B cell (primary cell): ENCODE measurements at regions not wholly inside any gene's neighbourhood (a gene's known extent, or its start where the extent isn't known, plus 50 kb on each side); places are given as distances from the start of the nearest gene placed in this dataset.

Experiments used
- ATAC-seq: fragments of 200-7000 bp; cut with Tn5 transposase; one replicate; pipeline ENCODE4 v1.10.0; 2021; ENCODE audit warnings: low read depth, mild to moderate bottlenecking, moderate number of reproducible peaks, moderate library complexity
- CTCF ChIA-PET: fragments of 350-600 bp; sonication (Branson Sonifier 250); formaldehyde crosslinking; loops from one replicate; lab custom pipeline; 2021; ENCODE audit warnings: antibody characterized with exemption, inconsistent platforms; lab: Charles Lee
- POLR2A ChIA-PET: fragments of 350-600 bp; sonication (Branson Sonifier 250); formaldehyde crosslinking; loops from one replicate; lab custom pipeline; 2021; ENCODE audit warnings: antibody characterized with exemption; lab: Charles Lee
- DNase-seq: peaks from one replicate; pipeline ENCODE4 v3.0.0; 2013
- H2AFZ ChIP-seq: 2 replicates; pipeline ENCODE4 v1.6.1; 2012; ENCODE audit warnings: mild to moderate bottlenecking, low read depth, low read length; ENCODE audit not compliant: insufficient read depth, poor library complexity, severe bottlenecking
- H3K27ac ChIP-seq, 2 donors: 1 replicate in 1 of 2; 2 replicates in 1 of 2; pipeline ENCODE4 v1.5.1; 2012 to 2013; ENCODE audit warnings: low read length in 2 of 2, mild to moderate bottlenecking in 2 of 2, moderate library complexity in 1 of 2
- H3K27me3 ChIP-seq, 4 experiments: fragments of 200-600 bp in 1 of 4; sonication (generic) in 1 of 4; replicated peaks in 1 of 4; 1 replicate in 2 of 4; 2 replicates in 2 of 4; pipeline versions ENCODE4 v1.6.1 to v1.7.0; 2013 to 2016; ENCODE audit warnings: low read length in 3 of 4, mild to moderate bottlenecking in 2 of 4, mixed read lengths in 1 of 4, moderate library complexity in 1 of 4; ENCODE audit not compliant: insufficient read depth in 4 of 4, control insufficient read depth in 3 of 4; ENCODE audit errors: control extremely low read depth in 1 of 4
- H3K36me3 ChIP-seq, 2 experiments: replicated peaks in 1 of 2; 1 replicate in 1 of 2; 2 replicates in 1 of 2; pipeline versions ENCODE4 v1.6.1 to v1.7.1; 2013; ENCODE audit warnings: low read length in 1 of 2; ENCODE audit not compliant: insufficient read depth in 2 of 2, control insufficient read depth in 1 of 2; ENCODE audit errors: control extremely low read depth in 1 of 2, extremely low read depth in 1 of 2
- H3K4me1 ChIP-seq, 2 donors: fragments of 200-600 bp in 1 of 2; sonication (generic) in 1 of 2; 1 replicate in 1 of 2; 2 replicates in 1 of 2; pipeline versions ENCODE4 v1.5.1 to v1.6.1; 2013 to 2017; ENCODE audit warnings: low read length in 2 of 2; ENCODE audit not compliant: control insufficient read depth in 2 of 2, insufficient read depth in 2 of 2
- H3K4me2 ChIP-seq: replicated peaks from 2 replicates; pipeline ENCODE3; 2012; ENCODE audit warnings: mild to moderate bottlenecking, low read depth, low read length; ENCODE audit not compliant: poor library complexity, severe bottlenecking
- H3K4me3 ChIP-seq, 5 experiments: fragments of 200-600 bp in 1 of 5; sonication (generic) in 1 of 5; 1 replicate in 3 of 5; 2 replicates in 2 of 5; pipeline versions ENCODE4 v1.5.1 to v1.7.0; 2011 to 2016; ENCODE audit warnings: low read length in 4 of 5, mild to moderate bottlenecking in 4 of 5, low read depth in 2 of 5, control low read depth in 1 of 5, moderate library complexity in 1 of 5; ENCODE audit not compliant: insufficient read depth in 1 of 5; ENCODE audit errors: control extremely low read depth in 1 of 5, extremely low read depth in 1 of 5
- H3K79me2 ChIP-seq: fragments of 200-600 bp; sonication (generic); one replicate; pipeline ENCODE4 v1.6.0; 2016; ENCODE audit warnings: low read length; ENCODE audit not compliant: control insufficient read depth, insufficient read depth
- H3K9ac ChIP-seq: fragments of 200-600 bp; sonication (generic); 2 replicates; pipeline ENCODE4 v1.6.1; 2017; ENCODE audit warnings: mild to moderate bottlenecking, low read length, moderate library complexity
- H3K9me3 ChIP-seq, 3 donors: one replicate each; pipeline versions ENCODE4 v1.6.1 to v1.7.1; 2013; ENCODE audit warnings: low read length in 2 of 3; ENCODE audit not compliant: control insufficient read depth in 2 of 3, insufficient read depth in 1 of 3; ENCODE audit errors: control extremely low read depth in 1 of 3
- H4K20me1 ChIP-seq: 2 replicates; pipeline ENCODE4 v1.6.0; 2012; ENCODE audit warnings: mild to moderate bottlenecking, low read length; ENCODE audit not compliant: insufficient read depth, control insufficient read depth, poor library complexity, severe bottlenecking
- H3K27ac Mint-ChIP-seq: one replicate; pipeline ENCODE4 v1.8.0; 2021; ENCODE audit warnings: mixed read lengths
- H3K27me3 Mint-ChIP-seq: one replicate; pipeline ENCODE4 v1.8.0; 2021; ENCODE audit warnings: mixed read lengths
- H3K4me1 Mint-ChIP-seq: one replicate; pipeline ENCODE4 v1.8.0; 2021; ENCODE audit warnings: mixed read lengths
- H3K4me3 Mint-ChIP-seq: one replicate; pipeline ENCODE4 v1.8.0; 2021; ENCODE audit warnings: mixed read lengths
- H3K9me3 Mint-ChIP-seq: one replicate; pipeline ENCODE4 v1.8.0; 2022; ENCODE audit warnings: mixed read lengths; ENCODE audit not compliant: insufficient read depth
- EZH2 ChIP-seq: IDR thresholded peaks from 2 replicates; pipeline ENCODE4 v1.6.1; 2012; ENCODE audit warnings: borderline replicate concordance, low read depth, mild to moderate bottlenecking, moderate library complexity, low read length; ENCODE audit not compliant: insufficient read depth, poor library complexity, severe bottlenecking
- WGBS: methylation state at CpG from one replicate; pipeline ENCODE4 v1.1.5; 2013; ENCODE audit warnings: missing lambda C conversion rate; ENCODE audit not compliant: insufficient coverage; 5-methylcytosine and 5-hydroxymethylcytosine counted together
- intact Hi-C: fragments of 100-400 bp; cut with micrococcal nuclease; formaldehyde crosslinking; loops from one replicate; pipeline ENCODE4 v1.10.0; 2022
- TF ChIP-seq, protein P1 (sequence below): fragments of 200-600 bp; IDR thresholded peaks from one replicate; pipeline ENCODE4 v1.8.0; 2022; ENCODE audit warnings: antibody characterized with exemption, mild to moderate bottlenecking

- CTCF ChIA-PET: interaction anchor here (0.6 kb wide), 1 partner anchor 20 kb away, joined by 3 read pairs; no protein-coding TSS in a partner anchor
- H3K4me3 Mint-ChIP-seq: no peak overlapping the region
- Histone ChIP-seq H3K27ac (no peak overlapping the region), H3K4me1 (peaks cover 7 to 13% of the 10 kb centered on the region in 2 donors), H4K20me1 (no peaks in the 10 kb centered on the region), H3K9me3 (peaks cover 0 to 17% (median 4%) of the 10 kb centered on the region in 3 donors), H3K27me3 (no peaks in the 10 kb centered on the region), H3K4me2 (no peak overlapping the region), H3K9ac (no peak overlapping the region), H3K79me2 (no peaks in the 10 kb centered on the region), H3K4me3 (no peak overlapping the region), H3K36me3 (no peaks in the 10 kb centered on the region), H2AFZ (no peak overlapping the region)
- H3K27me3 Mint-ChIP-seq: no peaks in the 10 kb centered on the region
- ATAC-seq (no peak), DNase-seq (no peak)
- TF ChIP-seq, protein P1, sequence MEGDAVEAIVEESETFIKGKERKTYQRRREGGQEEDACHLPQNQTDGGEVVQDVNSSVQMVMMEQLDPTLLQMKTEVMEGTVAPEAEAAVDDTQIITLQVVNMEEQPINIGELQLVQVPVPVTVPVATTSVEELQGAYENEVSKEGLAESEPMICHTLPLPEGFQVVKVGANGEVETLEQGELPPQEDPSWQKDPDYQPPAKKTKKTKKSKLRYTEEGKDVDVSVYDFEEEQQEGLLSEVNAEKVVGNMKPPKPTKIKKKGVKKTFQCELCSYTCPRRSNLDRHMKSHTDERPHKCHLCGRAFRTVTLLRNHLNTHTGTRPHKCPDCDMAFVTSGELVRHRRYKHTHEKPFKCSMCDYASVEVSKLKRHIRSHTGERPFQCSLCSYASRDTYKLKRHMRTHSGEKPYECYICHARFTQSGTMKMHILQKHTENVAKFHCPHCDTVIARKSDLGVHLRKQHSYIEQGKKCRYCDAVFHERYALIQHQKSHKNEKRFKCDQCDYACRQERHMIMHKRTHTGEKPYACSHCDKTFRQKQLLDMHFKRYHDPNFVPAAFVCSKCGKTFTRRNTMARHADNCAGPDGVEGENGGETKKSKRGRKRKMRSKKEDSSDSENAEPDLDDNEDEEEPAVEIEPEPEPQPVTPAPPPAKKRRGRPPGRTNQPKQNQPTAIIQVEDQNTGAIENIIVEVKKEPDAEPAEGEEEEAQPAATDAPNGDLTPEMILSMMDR: no peak
- TF ChIP-seq EZH2: no peak
- no peak overlapping the region for H3K27ac Mint-ChIP-seq
- intact Hi-C loops: no loop called here
- peaks cover 5% of the 10 kb centered on the region for H3K4me1 Mint-ChIP-seq
- 97% methylated on average over 9 of the region's 10 CpGs for WGBS
- H3K9me3 Mint-ChIP-seq: no peaks in the 10 kb centered on the region
- POLR2A ChIA-PET: no interaction called here
These were observed 52.6 kb upstream of the RNU6ATAC start for GRCh38 chr9:134216961-134217360.

DNA sequence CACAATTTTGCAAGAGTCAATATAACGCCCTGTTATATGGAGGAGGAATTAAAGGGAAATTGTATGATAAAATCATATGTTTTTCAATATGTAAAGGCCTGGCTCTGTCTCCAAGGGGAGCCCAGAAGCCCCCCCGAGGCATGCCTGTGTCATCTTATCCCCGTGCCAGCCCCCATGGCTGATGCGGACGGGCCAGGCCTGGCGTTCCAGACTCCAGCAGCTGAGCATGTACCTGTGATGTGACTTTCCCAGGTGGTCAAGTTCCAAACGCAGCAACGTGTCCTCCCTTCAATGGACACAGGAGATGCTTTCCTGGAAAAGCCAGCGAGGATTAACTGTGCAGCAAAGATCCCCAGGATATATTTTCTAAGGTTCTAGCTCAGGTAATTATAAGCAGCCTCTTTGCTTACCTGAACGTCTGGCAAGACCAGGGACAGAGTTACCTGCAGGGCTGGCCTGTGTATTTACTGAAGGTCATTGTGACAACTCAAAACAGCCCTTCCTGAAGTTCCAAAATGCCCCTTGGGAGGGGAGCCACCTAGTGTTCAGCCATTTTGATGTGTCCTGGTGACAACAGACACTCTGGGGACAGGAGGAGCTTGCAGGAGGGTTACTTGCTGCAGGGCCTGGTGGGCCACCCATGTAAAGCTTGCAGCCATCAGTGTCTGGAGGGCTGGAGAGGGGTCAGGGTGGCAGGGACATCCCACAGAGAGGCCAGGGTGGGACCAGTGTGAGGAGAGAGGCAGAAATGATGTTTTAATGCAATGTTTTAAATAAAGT is 53.3 kb upstream of the RNU6ATAC start:
- intact Hi-C loops: no loop called here
- DNase-seq: no peak
- no peak overlapping the region for H3K4me3 ChIP-seq
- H3K4me1 ChIP-seq: peaks cover 7 to 13% of the 10 kb centered on the region in 2 donors
- no peak overlapping the region for H3K27ac Mint-ChIP-seq
- H3K9ac ChIP-seq: no peak overlapping the region
- no peaks in the 10 kb centered on the region for H3K9me3 Mint-ChIP-seq
- peaks cover 0 to 12% (median 4%) of the 10 kb centered on the region in 3 donors for H3K9me3 ChIP-seq
- H3K79me2 ChIP-seq: no peaks in the 10 kb centered on the region
- H3K4me1 Mint-ChIP-seq: peaks cover 5% of the 10 kb centered on the region
- no peaks in the 10 kb centered on the region for H3K27me3 ChIP-seq
- TF ChIP-seq EZH2: no peak
- TF ChIP-seq, protein P1: no peak
- H2AFZ ChIP-seq: no peak overlapping the region
- ATAC-seq: no peak
- H3K27ac ChIP-seq: no peak overlapping the region
- CTCF ChIA-PET: interaction anchor here (0.6 kb wide), 1 partner anchor 21 kb away, joined by 3 read pairs; no protein-coding TSS in a partner anchor
- H3K4me3 Mint-ChIP-seq: no peak overlapping the region
- POLR2A ChIA-PET: no interaction called here
- WGBS: 93% methylated on average over 9 of the region's 10 CpGs
- no peaks in the 10 kb centered on the region for H3K27me3 Mint-ChIP-seq
- H3K4me2 ChIP-seq: no peak overlapping the region
- no peaks in the 10 kb centered on the region for H3K36me3 ChIP-seq
- H4K20me1 ChIP-seq: no peaks in the 10 kb centered on the region
